NB4 (cell line): ENCODE measurements at regions not wholly inside any gene's neighbourhood (a gene's known extent, or its start where the extent isn't known, plus 50 kb on each side); places are given as distances from the start of the nearest gene placed in this dataset.

Source experiments
- DNase-seq: peaks from one replicate; pipeline ENCODE4 v3.0.0; 2010; ENCODE audit warnings: low read depth
- H3K4me3 ChIP-seq: one replicate; pipeline ENCODE4 v1.5.1; 2011; ENCODE audit warnings: mild to moderate bottlenecking, low read depth, low read length, moderate library complexity
- MYC ChIP-seq: IDR thresholded peaks from 2 replicates; pipeline ENCODE4 v1.6.1; 2011; ENCODE audit warnings: low read depth, low read length
- POLR2A ChIP-seq: IDR thresholded peaks from 2 replicates; pipeline ENCODE4 v1.6.1; 2011; ENCODE audit warnings: mild to moderate bottlenecking; ENCODE audit not compliant: insufficient read length; ENCODE audit errors: extremely low read depth
- TF ChIP-seq, protein P1 (sequence below): IDR thresholded peaks from one replicate; pipeline ENCODE4 v1.5.1; 2012; ENCODE audit warnings: low read depth, low read length
- TF ChIP-seq, protein P2 (sequence below): IDR thresholded peaks from 2 replicates; pipeline ENCODE4 v1.6.1; 2011; ENCODE audit warnings: low read depth, low read length

DNA sequence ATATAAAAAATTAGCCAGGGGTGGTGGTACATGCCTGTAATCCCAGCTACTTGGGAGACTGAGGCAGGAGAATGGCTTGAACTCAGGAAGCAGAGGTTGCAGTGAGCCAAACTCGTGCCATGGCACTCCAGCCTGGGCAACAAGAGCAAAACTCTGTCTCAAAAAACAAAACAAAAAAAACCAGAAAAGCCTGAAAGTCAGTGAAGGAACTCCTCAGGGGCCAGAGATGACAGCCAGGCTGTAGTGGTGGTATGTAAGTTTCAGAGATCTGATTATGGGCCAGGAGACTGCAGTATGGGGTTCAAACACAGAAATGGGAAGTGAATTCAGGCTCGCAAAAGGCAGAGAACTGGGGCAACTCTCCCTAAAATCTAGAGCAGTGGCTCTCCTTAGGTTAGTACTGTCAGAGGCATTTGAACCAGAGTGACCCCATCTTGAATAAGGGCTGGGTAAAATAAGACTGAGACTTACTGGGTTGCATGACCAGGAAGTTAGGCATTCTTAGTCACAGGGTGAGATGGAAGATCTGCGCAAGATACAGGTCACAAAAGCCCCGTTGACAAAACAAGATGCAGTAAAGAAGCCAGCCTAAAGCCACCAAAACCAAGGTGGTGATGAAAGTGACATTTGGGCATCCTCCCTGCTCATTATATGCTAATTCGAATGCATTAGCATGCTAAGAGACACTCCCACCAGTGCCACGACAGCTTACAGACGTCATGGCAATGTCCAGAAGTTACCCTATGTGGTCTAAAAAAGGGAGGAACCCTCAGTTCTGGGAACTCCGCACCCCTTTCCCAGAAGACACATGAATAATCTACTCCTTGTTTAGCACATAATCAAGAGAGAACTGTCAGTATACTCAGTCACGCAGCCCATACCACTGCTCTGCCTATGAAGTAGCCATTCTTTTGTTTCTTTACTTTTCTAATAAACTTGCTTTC is 120.2 kb upstream of the XYLT1 start:
- no peak for DNase-seq

DNA sequence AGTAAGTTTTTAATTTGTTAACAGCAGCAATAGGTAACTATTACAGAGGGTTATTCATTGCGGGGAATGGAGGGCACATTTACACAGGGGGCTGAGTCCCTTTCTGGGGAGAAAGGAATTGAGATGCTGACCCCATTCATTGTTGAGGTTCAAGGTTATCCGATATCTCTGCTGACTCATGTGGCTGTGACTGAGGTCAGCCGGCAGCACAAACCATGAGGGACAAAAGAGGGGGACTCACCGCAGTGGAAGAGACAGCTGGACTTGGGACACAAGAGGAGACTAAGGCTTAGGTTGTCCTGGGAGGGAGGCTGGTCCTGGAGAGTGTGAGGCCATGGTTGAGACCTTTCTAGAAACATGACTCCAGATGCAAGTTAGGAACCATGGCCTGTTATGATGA is 119.1 kb upstream of the XYLT1 start:
- DNase-seq = no peak
- TF ChIP-seq, protein P1, sequence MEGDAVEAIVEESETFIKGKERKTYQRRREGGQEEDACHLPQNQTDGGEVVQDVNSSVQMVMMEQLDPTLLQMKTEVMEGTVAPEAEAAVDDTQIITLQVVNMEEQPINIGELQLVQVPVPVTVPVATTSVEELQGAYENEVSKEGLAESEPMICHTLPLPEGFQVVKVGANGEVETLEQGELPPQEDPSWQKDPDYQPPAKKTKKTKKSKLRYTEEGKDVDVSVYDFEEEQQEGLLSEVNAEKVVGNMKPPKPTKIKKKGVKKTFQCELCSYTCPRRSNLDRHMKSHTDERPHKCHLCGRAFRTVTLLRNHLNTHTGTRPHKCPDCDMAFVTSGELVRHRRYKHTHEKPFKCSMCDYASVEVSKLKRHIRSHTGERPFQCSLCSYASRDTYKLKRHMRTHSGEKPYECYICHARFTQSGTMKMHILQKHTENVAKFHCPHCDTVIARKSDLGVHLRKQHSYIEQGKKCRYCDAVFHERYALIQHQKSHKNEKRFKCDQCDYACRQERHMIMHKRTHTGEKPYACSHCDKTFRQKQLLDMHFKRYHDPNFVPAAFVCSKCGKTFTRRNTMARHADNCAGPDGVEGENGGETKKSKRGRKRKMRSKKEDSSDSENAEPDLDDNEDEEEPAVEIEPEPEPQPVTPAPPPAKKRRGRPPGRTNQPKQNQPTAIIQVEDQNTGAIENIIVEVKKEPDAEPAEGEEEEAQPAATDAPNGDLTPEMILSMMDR = no peak
- TF ChIP-seq POLR2A = no peak
- no peak overlapping the region for H3K4me3 ChIP-seq

More for the DNA sequence above, 120.2 kb upstream of the XYLT1 start:
- H3K4me3 ChIP-seq = no peak overlapping the region
- TF ChIP-seq MYC (no peak), POLR2A (no peak)
- TF ChIP-seq, protein P2, sequence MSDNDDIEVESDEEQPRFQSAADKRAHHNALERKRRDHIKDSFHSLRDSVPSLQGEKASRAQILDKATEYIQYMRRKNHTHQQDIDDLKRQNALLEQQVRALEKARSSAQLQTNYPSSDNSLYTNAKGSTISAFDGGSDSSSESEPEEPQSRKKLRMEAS = no peak
- TF ChIP-seq, protein P1 = no peak

DNA sequence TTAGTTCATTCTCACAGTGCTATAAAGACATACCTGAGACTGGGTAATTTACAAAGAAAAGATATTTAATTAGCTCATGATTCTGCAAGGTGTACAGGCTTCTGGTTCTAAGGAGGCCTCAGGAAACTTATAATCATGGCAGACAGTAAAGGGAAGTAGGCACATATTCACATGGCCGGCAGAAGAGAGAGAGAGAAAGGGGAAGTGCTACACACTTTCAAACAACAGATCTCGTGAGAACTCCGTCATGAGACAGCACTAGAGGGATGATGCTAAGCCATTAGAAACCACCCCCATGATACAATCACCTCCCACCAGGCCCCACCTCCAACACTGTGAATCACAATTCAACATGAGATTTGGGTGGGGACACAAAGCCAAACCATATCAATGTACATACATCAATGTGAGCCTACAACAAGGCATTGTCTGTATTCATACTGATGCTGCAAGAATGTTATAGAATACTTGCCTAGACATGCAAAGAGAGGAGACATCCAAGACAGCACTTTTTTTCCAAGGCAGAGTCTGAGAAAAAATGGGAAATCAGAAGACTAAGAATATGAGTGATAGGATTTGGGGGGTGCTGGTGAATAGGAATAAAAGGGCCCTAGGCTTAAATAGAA is 114.8 kb upstream of the XYLT1 start:
- TF ChIP-seq POLR2A (no peak), MYC (no peak)
- TF ChIP-seq, protein P1 = no peak
- TF ChIP-seq, protein P2 = no peak
- H3K4me3 ChIP-seq = no peak overlapping the region
- peak; percentile 15 for DNase-seq

DNA sequence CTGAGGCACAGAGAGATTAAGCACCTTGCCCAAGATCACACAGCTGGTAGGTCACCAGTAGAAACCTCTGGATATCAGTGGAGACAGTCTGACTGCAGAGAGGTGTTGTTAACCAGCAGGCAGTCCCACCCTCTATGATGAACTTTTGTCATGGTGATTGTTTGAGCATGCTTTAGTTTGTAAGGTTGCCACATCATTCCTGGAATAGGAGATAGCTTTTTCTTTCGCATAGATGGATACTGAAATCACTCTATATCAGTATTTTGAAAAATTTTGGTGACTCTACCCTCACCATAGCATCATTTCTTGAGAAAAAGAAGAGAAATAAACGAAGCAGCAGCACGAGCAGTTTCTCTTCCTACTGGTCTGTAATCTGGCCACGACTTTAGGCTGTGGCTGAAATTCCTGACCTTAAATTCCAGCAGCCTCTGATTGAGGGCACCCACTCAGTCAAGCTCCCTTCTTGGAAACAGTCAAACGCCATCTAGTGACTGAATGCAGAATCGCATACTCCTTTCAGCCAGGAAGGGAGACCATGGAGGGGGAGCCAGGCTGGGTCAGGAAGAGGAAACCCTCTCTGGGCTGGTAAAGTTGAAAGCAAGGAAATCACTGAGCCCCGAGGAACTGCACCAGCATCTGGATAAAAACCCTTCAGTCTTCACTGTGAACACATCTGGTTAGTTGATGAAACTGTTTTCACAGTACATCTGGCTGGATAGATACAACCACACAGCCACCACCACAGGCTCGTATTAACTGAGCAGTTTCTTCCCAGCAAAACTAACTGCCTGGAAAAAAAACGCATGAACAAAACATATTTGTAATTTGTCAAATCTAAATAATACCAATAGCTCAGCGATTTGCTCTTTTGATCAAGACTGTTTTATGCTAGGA is 108.5 kb upstream of the XYLT1 start:
- TF ChIP-seq, protein P1 = peak; percentile 89
- no peak for TF ChIP-seq POLR2A
- TF ChIP-seq, protein P2 = no peak
- no peak for TF ChIP-seq MYC
- H3K4me3 ChIP-seq = no peak overlapping the region
- DNase-seq = peak; percentile 67

DNA sequence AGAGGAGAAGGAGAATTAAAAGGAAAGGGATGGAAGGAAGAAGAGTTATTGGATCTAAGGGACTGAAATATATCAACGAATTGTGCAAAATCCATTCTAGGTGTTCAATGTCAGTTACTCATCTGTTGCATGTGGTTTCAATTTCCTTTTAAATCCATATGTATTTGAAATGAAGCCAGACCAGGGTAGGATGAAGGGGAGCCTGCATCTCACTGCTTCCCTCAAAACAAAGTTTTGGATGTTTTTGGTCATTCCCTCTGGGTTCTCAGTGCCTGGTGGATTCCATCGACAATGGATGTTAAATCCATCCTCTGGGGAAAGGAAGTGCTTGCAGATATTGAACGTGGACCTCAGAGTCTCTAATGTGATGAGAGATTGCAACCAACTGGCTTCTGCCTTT is 103.5 kb upstream of the XYLT1 start:
- DNase-seq = no peak
- TF ChIP-seq, protein P1 = no peak
- no peak for TF ChIP-seq MYC
- TF ChIP-seq, protein P2 = no peak
- TF ChIP-seq POLR2A = no peak
- H3K4me3 ChIP-seq = no peak overlapping the region
